ENCODE measurements at regions not wholly inside any gene's neighbourhood (a gene's known extent, or its start where the extent isn't known, plus 50 kb on each side); places are given as distances from the start of the nearest gene placed in this dataset.

DNA sequence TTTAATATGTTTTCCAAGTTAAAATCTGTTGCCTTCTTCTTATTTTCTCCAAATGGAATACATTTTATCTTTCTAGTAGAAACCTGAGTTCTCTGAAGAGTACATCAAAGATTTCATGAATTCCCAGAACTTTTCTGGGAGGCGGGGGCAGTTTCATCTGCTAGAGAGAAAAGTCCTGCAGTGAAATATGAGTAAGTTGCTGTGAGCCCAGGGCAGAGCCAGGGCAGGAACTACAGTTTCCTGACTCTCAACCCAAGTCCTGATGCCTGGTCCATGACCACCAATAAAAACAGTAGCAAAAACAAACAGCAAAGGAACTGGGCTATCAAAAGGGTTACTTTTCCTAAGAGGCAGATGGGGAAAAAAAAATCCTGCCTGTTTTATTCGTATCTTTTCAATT is 239.4 kb upstream of the CTSO start:
- TF ChIP-seq SMC3 (IDR thresholded peaks at IDR 0.05; ENCODE audit: low read depth, low read length) = no peak
- TF ChIP-seq CEBPB (IDR thresholded peaks at IDR 0.05; ENCODE audit: low read depth, low read length) = no peak
- TF ChIP-seq, protein P1, sequence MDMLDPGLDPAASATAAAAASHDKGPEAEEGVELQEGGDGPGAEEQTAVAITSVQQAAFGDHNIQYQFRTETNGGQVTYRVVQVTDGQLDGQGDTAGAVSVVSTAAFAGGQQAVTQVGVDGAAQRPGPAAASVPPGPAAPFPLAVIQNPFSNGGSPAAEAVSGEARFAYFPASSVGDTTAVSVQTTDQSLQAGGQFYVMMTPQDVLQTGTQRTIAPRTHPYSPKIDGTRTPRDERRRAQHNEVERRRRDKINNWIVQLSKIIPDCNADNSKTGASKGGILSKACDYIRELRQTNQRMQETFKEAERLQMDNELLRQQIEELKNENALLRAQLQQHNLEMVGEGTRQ (IDR thresholded peaks at IDR 0.05; ENCODE audit: low read depth, low read length) = no peak
